HG02678 (cell line): ENCODE measurements at regions not wholly inside any gene's neighbourhood (a gene's known extent, or its start where the extent isn't known, plus 50 kb on each side); places are given as distances from the start of the nearest gene placed in this dataset.
"Not testable (repeated sequence)": the region's sequence is repeated elsewhere in the genome, so short reads cannot be mapped to it uniquely, and the experiment has no call there.

Experiments used
- ATAC-seq: cut with Tn5 transposase; IDR thresholded peaks from one replicate; pipeline ENCODE4 v1.9.1; 2021; ENCODE audit warnings: mild to moderate bottlenecking, moderate library complexity; ENCODE audit not compliant: unreplicated experiment

DNA sequence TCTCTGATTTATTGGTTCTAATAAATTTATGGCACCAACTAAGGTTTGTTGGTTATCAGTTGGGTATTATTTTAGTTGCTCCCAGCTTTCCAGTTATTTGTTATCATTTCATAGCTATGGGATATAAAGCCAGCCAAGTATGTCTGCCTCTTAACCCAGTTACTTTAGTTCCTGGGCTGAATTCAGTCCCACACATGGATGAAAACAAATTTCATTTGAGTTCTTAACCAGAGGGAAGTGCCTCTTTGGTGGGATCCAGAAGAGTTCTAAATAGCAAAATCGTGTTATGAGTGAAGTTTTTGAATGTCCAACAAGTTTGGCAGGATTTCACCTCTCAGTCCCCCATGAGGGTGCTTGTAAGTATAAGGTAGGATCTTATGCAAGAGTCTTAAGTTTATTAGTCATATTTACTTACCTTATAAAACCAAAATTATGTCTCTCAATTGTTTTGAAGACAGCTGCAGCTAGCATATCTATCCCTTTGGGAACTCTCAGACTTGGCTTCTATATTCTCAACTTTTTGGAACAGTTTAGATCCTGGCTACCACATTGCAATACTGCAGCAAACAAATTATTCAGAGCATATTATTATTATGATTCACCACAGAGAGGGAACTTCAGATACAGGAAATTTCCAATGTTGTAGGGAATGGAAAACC, 683.6 kb downstream of the BCKDHB start:
- no peak for ATAC-seq

DNA sequence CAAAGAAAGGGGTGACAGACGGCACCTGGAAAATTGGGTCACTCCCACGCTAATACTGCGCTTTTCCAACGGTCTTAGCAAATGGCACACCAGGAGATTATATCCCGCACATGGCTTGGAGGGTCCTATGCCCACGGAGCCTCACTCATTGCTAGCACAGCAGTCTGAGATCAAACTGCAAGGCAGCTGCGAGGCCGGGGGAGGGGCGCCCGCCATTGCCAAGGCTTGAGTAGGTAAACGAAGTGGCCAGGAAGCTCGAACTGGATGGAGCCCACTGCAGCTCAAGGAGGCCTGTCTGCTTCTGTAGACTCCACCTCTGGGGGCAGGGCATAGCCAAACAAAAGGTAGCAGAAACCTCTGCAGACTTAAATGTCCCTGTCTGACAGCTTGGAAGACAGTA, 676.8 kb downstream of the BCKDHB start:
- not testable (repeated sequence) for ATAC-seq

DNA sequence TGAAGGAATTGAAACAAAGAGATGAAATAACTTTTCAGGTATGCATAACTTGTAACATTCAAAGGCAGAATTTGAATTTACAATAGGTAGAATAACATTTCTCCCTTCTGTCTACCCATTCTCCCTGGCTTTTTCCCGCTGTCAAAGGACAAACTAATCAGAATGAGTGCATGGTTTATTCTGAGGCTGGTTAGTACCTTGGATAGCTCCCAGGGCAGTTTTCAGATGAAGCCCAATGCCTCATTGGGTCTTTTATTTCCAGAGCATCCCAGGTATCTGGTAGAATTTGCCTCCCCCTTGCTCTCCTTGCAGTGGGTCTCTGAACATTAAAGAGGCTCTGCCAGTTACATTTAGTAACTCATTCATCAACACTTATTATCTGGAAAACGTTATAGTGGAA, 665.5 kb downstream of the BCKDHB start:
- ATAC-seq: no peak

DNA sequence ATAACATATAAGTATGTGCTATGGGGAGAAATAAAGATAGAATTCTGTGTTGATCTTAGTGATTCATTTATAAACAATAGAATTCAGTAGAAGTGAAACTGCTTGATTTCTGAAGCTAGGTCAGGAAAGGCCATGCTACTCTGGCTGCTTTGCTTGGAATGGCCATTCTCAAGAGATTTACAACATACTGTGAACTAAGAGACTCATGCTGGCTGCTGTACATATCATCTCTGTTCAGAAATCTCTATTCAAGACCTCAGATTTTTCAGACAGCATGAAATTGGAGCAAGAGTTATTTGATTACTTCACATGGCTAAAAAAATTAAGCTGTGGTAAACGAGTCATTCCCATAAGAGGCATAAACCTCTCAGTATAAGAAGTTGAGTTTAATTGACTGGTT, 662.6 kb downstream of the BCKDHB start:
- ATAC-seq: no peak

DNA sequence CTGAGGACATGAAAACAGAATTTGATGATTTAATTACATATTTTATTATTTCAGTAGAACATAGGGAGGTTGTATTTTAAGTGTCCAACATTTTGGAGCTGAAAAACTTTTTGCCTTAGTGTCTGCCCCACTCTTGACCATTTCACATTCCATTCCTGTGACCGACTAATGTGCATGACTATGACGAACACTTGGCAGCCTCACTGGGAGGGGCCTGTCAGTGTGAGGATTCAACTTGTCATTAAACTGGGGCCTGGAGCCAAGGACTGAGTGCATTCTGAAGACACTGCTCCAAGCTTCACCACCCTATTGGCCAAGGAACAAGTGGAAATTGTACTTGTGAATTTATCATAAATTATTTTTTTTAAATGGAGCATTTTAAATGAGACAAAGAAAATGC, 661.3 kb downstream of the BCKDHB start:
- ATAC-seq: no peak

DNA sequence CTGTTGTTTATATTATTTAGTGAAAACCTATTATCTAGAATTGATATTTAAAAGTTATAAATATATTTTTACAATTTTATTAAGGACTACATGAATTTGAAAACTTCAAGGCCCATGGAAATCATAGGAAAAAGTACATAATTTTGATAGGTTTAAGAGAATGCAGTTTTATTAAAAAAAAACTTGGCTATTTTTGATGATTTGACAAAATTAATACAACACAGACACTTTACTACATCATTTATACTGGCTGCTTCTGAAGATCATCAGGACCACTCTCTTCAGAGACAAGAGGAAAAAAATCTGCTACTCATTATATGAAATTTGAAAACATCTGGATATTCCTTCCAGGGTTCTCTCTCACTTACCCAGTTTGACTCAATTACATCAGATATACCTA, 637.7 kb downstream of the BCKDHB start:
- no peak for ATAC-seq

DNA sequence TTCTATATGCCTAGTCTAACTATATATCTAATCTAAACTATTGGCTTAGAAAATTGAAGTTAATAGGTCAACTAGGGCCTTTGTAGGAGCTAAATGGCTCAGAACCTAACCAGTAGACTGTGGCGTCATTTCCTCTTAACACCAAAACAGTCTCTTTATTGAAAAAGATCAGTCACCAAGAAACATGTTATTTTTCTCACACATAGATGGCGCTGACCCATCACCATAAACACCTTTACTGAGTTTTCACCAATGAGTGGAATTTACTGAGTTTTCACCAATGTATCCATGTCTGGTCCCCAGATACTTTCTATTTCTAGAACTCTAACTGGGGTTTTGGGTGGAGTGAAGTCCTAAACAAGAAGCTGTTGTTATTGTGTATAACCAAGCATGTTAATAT, 636.0 kb downstream of the BCKDHB start:
- ATAC-seq: no peak

DNA sequence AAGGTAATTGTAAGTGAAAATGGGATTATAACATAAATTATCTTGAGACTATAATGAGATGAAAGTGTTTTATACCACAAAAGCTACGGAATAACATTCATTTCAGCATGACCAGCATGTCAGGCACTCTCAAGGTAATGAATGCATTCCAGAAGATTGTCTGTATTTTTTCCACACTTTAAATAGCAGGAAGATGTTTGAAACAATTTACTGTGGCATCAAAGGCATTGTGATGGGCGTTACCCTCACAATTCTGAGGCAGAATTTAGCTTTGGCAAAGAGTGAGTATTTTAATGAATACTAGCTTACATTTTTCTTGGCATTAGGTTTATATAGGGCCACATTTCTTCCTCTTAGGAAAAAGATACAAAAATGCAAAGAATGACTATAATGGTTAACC, 627.2 kb downstream of the BCKDHB start:
- no peak for ATAC-seq

DNA sequence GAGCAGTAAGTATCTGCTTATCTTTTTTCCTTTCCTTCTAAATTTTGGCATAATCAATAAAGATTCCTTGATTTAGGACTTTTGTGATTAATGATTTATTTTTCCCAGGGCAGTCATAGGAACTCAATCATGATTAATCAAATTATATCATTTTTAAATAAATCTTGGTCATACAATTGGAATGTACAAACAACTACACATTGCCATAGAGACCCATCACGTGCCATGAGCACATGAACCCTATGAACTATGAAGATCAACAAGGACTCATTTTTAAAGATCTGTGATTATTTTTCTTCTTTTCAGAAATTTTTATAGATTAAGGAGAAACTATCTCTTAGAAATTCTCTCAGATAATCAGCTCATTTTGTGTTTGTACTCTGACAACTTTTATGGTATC, 622.4 kb downstream of the BCKDHB start:
- no peak for ATAC-seq

DNA sequence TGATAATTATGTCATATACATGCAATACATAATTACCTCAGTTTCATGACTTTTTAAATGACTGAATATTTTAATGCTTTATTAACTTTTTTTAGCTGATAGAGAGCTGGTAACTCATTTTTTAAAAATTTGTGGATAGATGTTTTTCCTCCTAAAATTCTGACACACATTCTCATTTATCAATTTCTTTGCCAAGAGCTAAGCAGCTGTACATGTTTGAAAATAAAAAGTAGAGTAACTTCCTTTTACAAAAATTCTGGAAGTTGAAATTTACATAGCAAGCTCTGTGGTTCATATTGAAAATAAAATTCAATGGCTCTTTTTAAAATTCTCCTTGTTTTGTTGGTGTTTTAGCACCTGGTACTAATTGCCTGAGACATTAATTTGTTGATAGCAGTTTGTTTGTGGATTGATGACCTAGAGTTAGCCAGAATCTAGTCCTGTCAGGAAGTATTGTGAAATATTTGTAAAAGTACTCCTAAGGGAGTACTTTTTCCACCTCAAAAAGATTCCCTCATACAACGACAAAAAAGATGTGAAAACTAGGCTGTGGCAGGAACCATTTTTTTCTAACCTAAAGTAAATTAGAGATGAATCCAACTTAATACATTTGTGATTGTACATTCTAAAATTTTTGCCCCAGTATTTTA, 621.8 kb downstream of the BCKDHB start:
- ATAC-seq: no peak

DNA sequence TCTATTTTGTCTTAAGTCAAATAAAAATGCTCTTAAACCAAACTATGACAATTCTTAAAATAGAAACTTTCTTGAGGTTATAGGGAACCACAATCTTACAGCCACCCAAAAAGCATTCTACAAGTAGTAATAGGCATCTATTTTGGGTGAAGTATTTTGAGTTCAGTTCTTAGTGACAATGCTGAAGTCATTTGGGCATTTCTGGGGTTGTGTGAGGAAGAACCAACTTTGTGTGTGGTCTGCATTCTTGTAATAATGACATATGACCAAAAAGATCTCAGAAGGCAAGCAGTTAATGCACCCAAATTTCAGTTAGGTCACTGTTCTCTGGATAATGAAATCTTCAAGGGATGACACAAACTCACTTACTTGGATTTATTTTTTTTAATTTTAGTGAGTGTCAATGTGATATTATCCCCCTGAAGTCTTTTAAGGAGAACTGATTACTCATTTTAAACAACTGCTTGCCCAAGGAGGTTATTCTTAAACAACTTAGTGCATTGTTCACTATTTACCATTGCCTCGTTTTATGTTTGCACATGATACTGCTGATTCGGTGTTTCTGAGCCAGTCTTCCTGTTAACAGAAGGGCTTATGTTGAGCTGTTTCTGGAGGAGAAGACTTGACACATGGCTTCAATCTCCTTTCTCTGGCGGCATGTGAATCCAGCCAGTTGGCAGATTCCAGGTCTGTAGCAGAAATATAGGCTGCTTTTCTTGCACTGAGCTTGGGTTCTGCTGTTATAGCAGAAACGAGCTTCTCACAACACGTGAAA, 618.9 kb downstream of the BCKDHB start:
- ATAC-seq: no peak

DNA sequence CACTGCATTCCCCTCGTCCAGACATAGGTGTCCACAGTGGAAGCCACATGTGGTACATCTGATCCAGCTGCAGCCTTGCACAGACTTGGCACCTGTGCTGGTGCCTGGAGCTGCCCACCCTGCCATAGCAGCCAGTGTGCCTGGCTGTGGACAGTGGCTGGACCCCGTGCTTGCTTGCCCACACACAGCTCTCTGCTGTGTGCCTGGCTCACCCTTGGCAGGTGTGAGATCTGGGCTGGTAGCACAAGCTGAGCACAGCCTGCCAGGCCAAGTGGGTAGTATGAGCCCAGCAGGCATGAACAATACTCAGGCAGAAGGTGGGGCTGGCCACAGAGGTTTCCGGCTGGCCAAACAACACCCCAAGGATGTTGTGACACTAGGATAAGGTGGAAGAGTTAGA, 614.4 kb downstream of the BCKDHB start:
- ATAC-seq: no peak

DNA sequence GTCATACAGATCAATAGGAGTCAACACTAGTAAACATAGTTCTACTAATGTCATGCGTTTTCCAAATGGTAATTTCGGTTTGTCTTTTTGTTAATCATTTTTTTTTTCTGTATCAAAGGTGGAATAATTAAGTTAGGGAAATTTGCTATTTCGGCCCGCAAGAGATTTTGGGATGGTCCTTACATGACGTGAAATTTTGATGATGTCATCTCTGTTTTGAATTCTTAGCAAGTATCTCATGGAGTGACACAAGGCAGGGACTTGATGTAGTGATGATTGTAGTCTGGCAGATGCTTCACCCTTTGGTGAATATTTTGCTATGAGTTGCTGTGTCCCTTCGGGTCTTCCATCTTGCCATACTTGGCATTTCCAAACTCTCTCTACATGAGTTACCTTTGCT, 608.0 kb downstream of the BCKDHB start:
- no peak for ATAC-seq

DNA sequence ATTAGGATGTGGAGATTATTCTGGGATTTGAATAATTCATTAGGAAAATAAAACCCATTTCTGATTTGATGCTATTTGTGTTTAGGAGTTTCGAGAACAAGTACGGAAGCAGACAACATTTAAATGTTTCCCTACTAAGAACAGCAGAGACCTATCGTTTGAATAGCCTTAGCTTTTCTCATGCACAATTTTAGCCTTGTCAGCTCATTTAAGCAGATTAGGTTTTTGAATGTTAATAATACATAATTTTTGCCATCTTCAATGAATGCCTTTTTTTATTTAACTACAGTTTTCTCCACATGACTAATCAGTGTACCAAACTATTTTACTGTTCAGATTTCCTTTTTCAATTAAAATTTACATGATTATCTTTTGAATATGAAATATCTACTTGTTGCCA, 592.0 kb downstream of the BCKDHB start:
- ATAC-seq: no peak

DNA sequence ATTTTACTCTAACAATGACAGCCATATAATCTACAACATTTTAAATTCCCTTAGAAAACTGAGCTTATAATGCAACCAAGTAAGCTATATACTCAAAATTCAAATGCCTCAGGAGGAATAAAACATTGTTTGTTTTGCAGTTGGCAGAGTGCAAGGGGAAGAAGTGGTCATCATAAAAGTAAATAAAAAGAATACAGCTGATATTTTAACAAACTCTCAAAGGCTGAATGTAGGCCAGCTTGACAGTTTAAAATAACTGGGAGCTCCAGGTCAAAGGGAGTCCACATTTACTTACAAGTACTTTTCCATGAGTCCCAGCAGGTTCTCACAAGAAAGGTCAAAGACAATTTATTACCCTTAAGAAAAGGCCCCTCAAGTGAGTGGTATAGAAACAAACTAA, 589.8 kb downstream of the BCKDHB start:
- no peak for ATAC-seq

DNA sequence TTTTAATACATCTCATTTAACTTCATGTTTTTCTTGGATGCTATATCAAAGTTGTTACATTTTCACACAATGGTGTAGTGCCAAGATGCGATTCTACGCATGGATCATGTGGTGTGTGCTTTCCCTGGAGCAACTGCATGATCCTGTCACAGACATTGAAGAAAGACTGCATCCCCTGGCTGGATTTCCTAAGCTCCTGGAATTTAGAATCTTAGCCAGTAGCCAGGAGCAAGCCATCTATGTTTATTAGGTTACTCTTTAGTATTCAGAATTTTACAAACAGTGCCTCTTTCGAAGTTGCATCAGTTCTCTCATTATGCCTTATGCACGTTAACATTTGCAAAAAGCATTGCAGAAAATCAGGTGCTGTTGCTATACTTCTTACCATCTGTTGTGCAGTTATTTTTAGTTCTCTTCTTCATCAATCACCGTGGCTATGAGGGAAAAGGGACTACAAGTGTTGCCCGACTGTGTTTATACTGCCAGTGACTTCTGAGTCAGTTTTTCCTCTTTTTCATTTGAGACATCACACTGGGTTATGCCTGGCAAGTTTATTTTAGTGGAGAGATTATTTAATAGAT, 584.2 kb downstream of the BCKDHB start:
- ATAC-seq: no peak

DNA sequence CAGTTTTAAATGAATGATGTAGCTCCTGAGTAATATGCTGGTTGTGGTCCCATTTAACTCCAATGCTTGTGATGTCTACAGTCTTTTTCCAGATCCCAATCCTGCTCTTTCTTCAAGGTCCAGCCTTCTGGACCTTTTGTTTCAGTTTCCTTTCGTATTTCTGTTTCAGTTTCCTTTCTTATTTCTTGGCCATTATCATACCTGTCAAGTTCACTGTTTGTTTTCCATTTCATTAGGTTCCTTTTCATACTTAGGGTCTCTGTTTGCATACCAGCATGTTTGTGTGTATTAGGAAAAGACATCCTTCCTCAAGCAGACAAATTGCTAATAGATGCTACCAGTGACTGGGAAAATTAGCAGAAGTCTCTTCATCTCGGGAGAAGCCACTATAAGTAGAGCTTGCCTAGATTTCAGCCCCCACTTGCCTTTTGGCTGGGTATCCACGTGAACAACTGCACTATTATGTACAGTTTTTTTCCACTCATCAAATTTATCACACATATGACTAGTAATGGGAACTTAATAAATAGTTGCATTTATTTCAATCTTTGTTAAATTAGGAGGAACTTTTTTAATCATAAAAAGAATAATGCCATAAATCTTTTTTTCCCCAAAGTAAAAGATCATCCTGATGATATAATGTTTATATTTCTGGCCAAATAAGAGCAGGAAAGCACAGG, 583.4 kb downstream of the BCKDHB start:
- ATAC-seq: no peak

DNA sequence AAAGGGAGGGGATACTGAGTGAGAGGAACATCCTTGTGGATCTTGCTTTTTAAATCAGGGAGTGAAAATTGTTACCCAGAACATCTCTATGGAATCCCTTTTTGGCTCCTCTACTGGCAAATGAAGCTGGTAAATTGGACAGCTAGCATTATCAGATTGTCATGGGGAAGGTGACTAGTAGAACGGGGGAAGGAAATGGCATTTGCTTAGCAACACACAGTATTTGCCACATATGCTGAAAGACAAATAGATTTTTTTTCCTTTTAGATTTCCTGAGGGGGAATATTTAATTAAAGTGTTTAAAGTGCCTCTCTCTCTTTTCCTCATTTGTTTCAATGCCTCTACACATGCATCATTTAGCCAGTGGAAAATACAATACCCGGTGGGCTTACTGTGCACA, 573.5 kb downstream of the BCKDHB start:
- no peak for ATAC-seq

DNA sequence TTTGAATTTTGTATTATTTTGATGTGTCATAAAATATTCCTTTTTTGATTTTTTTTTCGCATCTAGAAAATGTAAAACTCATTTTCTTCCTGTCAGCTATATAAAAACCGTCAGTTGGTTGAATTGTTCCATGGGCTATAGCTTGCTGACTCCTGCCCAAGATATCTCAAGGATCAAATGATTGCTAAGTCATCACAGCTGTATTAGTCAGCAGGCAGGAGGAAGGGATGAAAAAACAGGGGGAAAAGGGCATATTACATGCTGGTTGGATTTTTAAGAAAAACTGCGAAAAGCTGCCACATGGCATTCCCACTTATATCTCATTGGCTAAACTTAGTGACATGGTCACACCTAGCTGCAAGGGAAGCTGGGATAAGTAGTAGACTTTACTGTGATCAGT, 569.9 kb downstream of the BCKDHB start:
- no peak for ATAC-seq

DNA sequence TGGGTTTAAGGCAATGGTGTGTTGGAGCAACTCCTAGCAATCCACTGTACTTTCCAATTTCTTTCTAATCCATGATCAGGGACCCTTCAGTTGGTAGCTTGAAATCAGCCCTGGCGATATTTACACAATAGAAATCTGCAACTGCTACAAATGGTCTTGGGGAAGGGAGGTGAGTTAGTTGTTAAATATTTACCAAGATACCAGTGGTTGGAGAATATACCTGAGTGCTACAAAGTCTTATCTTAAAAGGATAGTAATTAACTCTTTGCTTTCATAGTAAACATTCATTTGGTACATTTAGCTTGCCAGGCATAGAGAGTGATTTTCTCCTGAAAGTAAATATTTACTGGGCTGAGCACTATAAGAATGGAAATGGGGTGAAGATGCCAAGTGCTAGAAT, 568.2 kb downstream of the BCKDHB start:
- ATAC-seq: no peak

DNA sequence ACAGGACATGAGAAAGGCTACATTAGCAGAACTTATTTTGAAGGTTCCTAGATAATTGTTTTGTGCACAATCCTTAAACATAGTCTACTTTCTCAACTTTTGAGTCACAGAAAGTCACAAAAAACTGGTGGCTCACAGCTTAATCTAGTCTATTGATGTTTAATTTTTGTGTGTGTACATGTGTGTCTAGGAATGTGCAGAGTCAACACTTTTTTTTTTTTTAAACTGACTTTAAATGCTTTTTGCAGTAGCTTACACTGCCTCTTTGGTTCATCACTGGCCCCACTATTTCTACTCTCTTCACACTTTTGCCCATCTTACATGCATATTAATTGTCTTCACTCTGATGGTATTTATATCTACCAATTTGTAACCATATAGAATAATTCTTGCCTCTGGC, 566.9 kb downstream of the BCKDHB start:
- ATAC-seq: no peak
